WI38 (cell line): ENCODE measurements at regions not wholly inside any gene's neighbourhood (a gene's known extent, or its start where the extent isn't known, plus 50 kb on each side); places are given as distances from the start of the nearest gene placed in this dataset.

Experiments
- H3K4me3 ChIP-seq: 2 replicates; pipeline ENCODE4 v1.5.1; 2011; ENCODE audit warnings: low read depth, mild to moderate bottlenecking, control low read depth, low read length
- CTCF ChIP-seq: IDR thresholded peaks from 2 replicates; pipeline ENCODE4 v1.5.1; 2012; ENCODE audit warnings: low read depth, mild to moderate bottlenecking, control low read depth, low read length

GRCh38 chr6:156689656-156690055, 87.5 kb upstream of the ARID1B start:
- H3K4me3 ChIP-seq = no peak overlapping the region
- no peak for TF ChIP-seq CTCF

GRCh38 chr6:156688620-156688971, 88.6 kb upstream of the ARID1B start:
- TF ChIP-seq CTCF = no peak
- no peak overlapping the region for H3K4me3 ChIP-seq

- TF ChIP-seq CTCF = no peak
- peak overlapping the region; percentile 66 for H3K4me3 ChIP-seq
Observed at GRCh38 chr6:156687789-156688619, 89.2 kb upstream of the ARID1B start.

- H3K4me3 ChIP-seq = peak overlapping the region; percentile 77
- no peak for TF ChIP-seq CTCF
Observed at GRCh38 chr6:156686995-156687788, 90.0 kb upstream of the ARID1B start.

- TF ChIP-seq CTCF = 0 out of 2 replicates have a peak, but pooled peaks have one; percentile 26
- H3K4me3 ChIP-seq = peak overlapping the region; percentile 77
Observed at GRCh38 chr6:156686301-156686994, 90.7 kb upstream of the ARID1B start.

- no peak for TF ChIP-seq CTCF
Observed at GRCh38 chr6:156685823-156686222, 91.4 kb upstream of the ARID1B start.

GRCh38 chr6:156683821-156684220, 93.4 kb upstream of the ARID1B start:
- TF ChIP-seq CTCF = no peak
- no peak overlapping the region for H3K4me3 ChIP-seq

More at GRCh38 chr6:156685823-156686222, 91.4 kb upstream of the ARID1B start:
- H3K4me3 ChIP-seq = peak overlapping the region; percentile 77
